ENCODE measurements at regions not wholly inside any gene's neighbourhood (a gene's known extent, or its start where the extent isn't known, plus 50 kb on each side); places are given as distances from the start of the nearest gene placed in this dataset.

DNA sequence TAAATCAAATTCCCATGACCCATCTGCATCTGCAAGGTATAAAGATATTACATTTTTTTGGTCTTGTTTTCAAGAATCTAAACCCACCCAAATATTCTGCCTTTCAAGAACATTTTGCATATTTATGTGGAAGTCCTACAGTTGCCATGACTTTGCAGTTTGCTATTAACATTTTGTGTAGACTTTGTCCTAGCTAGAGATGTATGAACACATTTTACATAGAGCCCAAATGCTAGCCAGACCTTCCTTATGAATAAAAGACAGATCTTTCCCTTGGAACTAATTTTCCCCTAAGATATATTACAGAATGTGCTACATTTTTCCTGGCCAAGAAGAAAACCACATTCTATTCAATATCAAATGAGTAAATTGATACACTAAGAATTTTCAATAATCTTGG, 772.5 kb downstream of the KCNA4 start:
- TF ChIP-seq CTCF (IDR thresholded peaks at IDR 0.05), result no peak
- TF ChIP-seq SIN3A (IDR thresholded peaks at IDR 0.05; ENCODE audit: borderline replicate concordance, insufficient read depth, low read depth, low read length), result no peak
- no peak for TF ChIP-seq TCF7L2 (IDR thresholded peaks at IDR 0.05; ENCODE audit: low read depth, low read length)
- TF ChIP-seq POLR2AphosphoS5 (IDR thresholded peaks at IDR 0.05; ENCODE audit: low read depth, low read length), result no peak
